CD4-positive, alpha-beta T cell treated with Interleukin-4 for 4 hours (primary cell): ENCODE measurements at regions not wholly inside any gene's neighbourhood (a gene's known extent, or its start where the extent isn't known, plus 50 kb on each side); places are given as distances from the start of the nearest gene placed in this dataset.

ENCODE experiments used
- DNase-seq: peaks from one replicate; pipeline ENCODE4 v3.0.0-alpha.2; 2020

GRCh38 chr2:139389391-139389790, 609.2 kb upstream of the NXPH2 start:
- no peak for DNase-seq

GRCh38 chr2:139386401-139386800, 606.2 kb upstream of the NXPH2 start:
- DNase-seq, result no peak

GRCh38 chr2:139383532-139383931, 603.3 kb upstream of the NXPH2 start:
- DNase-seq, result no peak

- no peak for DNase-seq
Measured at GRCh38 chr2:139380051-139380450, 599.9 kb upstream of the NXPH2 start.

GRCh38 chr2:139378373-139378772, 598.2 kb upstream of the NXPH2 start:
- no peak for DNase-seq

- no peak for DNase-seq
Measured at GRCh38 chr2:139374296-139374850, 594.2 kb upstream of the NXPH2 start.

- no peak for DNase-seq
Measured at GRCh38 chr2:139369423-139370409, 589.5 kb upstream of the NXPH2 start.

- DNase-seq, result no peak
Measured at GRCh38 chr2:139367416-139367815, 587.2 kb upstream of the NXPH2 start.

- no peak for DNase-seq
Measured at GRCh38 chr2:139366681-139367080, 586.5 kb upstream of the NXPH2 start.

- no peak for DNase-seq
Measured at GRCh38 chr2:139365189-139365588, 585.0 kb upstream of the NXPH2 start.

GRCh38 chr2:139360654-139361053, 580.5 kb upstream of the NXPH2 start:
- DNase-seq, result no peak

- DNase-seq, result no peak
Measured at GRCh38 chr2:139359818-139360217, 579.6 kb upstream of the NXPH2 start.

GRCh38 chr2:139357972-139358371, 577.8 kb upstream of the NXPH2 start:
- no peak for DNase-seq

GRCh38 chr2:139354518-139354917, 574.3 kb upstream of the NXPH2 start:
- no peak for DNase-seq

- no peak for DNase-seq
Measured at GRCh38 chr2:139353874-139354273, 573.7 kb upstream of the NXPH2 start.

GRCh38 chr2:139317259-139317658, 537.1 kb upstream of the NXPH2 start:
- no peak for DNase-seq

GRCh38 chr2:139314059-139314458, 533.9 kb upstream of the NXPH2 start:
- DNase-seq, result no peak

- DNase-seq, result no peak
Measured at GRCh38 chr2:139296672-139297209, 516.6 kb upstream of the NXPH2 start.

- DNase-seq, result no peak
Measured at GRCh38 chr2:139293992-139294548, 513.9 kb upstream of the NXPH2 start.

GRCh38 chr2:139281124-139281523, 500.9 kb upstream of the NXPH2 start:
- no peak for DNase-seq

GRCh38 chr2:139271879-139272278, 491.7 kb upstream of the NXPH2 start:
- no peak for DNase-seq

- no peak for DNase-seq
Measured at GRCh38 chr2:139271149-139271548, 491.0 kb upstream of the NXPH2 start.

GRCh38 chr2:139260052-139260430, 479.9 kb upstream of the NXPH2 start:
- no peak for DNase-seq
